ENCODE measurements at regions not wholly inside any gene's neighbourhood (a gene's known extent, or its start where the extent isn't known, plus 50 kb on each side); places are given as distances from the start of the nearest gene placed in this dataset.

- Histone ChIP-seq H3K27ac (no peak overlapping the region), H3K4me1 (ENCODE audit: control insufficient read depth in 1 of 2, insufficient read depth in 1 of 2, low read depth in 1 of 2, low read length in 1 of 2) (peaks cover 35 to 36% of the 10 kb centered on the region in 2 experiments), H3K36me3 (no peaks in the 10 kb centered on the region), H3K9me3 (no peaks in the 10 kb centered on the region), H3K27me3 (no peaks in the 10 kb centered on the region), H3K4me3 (ENCODE audit: low read depth in 1 of 2, low read length in 1 of 2) (no peak overlapping the region)
- TF ChIP-seq CTCF (IDR thresholded peaks at IDR 0.05) = no peak
These were observed 60.4 kb upstream of the FAM20C start for GRCh38 chr7:131781-132482.

GRCh38 chr7:132899-133298, 59.5 kb upstream of the FAM20C start:
- no peak overlapping the region for H3K27ac ChIP-seq
- no peaks in the 10 kb centered on the region for H3K9me3 ChIP-seq
- H3K36me3 ChIP-seq = no peaks in the 10 kb centered on the region
- no peak overlapping the region for H3K4me3 ChIP-seq (ENCODE audit: low read depth in 1 of 2, low read length in 1 of 2)
- H3K4me1 ChIP-seq (ENCODE audit: control insufficient read depth in 1 of 2, insufficient read depth in 1 of 2, low read depth in 1 of 2, low read length in 1 of 2) = peaks cover 25 to 26% of the 10 kb centered on the region in 2 experiments
- no peaks in the 10 kb centered on the region for H3K27me3 ChIP-seq
- no peak for TF ChIP-seq CTCF (IDR thresholded peaks at IDR 0.05)

GRCh38 chr7:133470-133869, 58.9 kb upstream of the FAM20C start:
- Histone ChIP-seq H3K4me3 (ENCODE audit: low read depth in 1 of 2, low read length in 1 of 2) (no peak overlapping the region), H3K4me1 (ENCODE audit: control insufficient read depth in 1 of 2, insufficient read depth in 1 of 2, low read depth in 1 of 2, low read length in 1 of 2) (peaks cover 19 to 20% of the 10 kb centered on the region in 2 experiments), H3K36me3 (no peaks in the 10 kb centered on the region), H3K27me3 (no peaks in the 10 kb centered on the region), H3K27ac (no peak overlapping the region), H3K9me3 (no peaks in the 10 kb centered on the region)
- no peak for TF ChIP-seq CTCF (IDR thresholded peaks at IDR 0.05)

- H3K4me1 ChIP-seq (ENCODE audit: control insufficient read depth in 1 of 2, insufficient read depth in 1 of 2, low read depth in 1 of 2, low read length in 1 of 2) = peaks cover 14 to 15% of the 10 kb centered on the region in 2 experiments
- H3K27ac ChIP-seq = no peak overlapping the region
- H3K9me3 ChIP-seq = no peaks in the 10 kb centered on the region
- H3K36me3 ChIP-seq = no peaks in the 10 kb centered on the region
- no peak overlapping the region for H3K4me3 ChIP-seq (ENCODE audit: low read depth in 1 of 2, low read length in 1 of 2)
- no peak for TF ChIP-seq CTCF (IDR thresholded peaks at IDR 0.05)
- H3K27me3 ChIP-seq = no peaks in the 10 kb centered on the region
These were observed 58.3 kb upstream of the FAM20C start for GRCh38 chr7:134029-134428.

- no peaks in the 10 kb centered on the region for H3K9me3 ChIP-seq
- H3K36me3 ChIP-seq = no peaks in the 10 kb centered on the region
- no peak overlapping the region for H3K4me3 ChIP-seq (ENCODE audit: low read depth in 1 of 2, low read length in 1 of 2)
- no peak overlapping the region for H3K27ac ChIP-seq
- H3K27me3 ChIP-seq = no peaks in the 10 kb centered on the region
- TF ChIP-seq CTCF (IDR thresholded peaks at IDR 0.05) = no peak
- H3K4me1 ChIP-seq (ENCODE audit: control insufficient read depth in 1 of 2, insufficient read depth in 1 of 2, low read depth in 1 of 2, low read length in 1 of 2) = peaks cover 7 to 8% of the 10 kb centered on the region in 2 experiments
These were observed 57.7 kb upstream of the FAM20C start for GRCh38 chr7:134561-135256.
